Endothelial cell of umbilical vein (primary cell): ENCODE measurements at regions not wholly inside any gene's neighbourhood (a gene's known extent, or its start where the extent isn't known, plus 50 kb on each side); places are given as distances from the start of the nearest gene placed in this dataset.

Source experiments
- BruUV-seq: library from RNA; stranded (reverse); fragments of 400-500 nt; replicated peaks from 2 replicates; lab custom pipeline; 2021; lab: Mats Ljungman, UMichigan
- CTCF ChIA-PET: fragments of 300-600, 350-600 bp; sonication (Branson Sonifier 250); formaldehyde crosslinking; loops from one replicate; lab custom pipeline; 2021; ENCODE audit warnings: antibody characterized with exemption, inconsistent platforms; lab: Charles Lee
- POLR2A ChIA-PET: fragments of 300-600, 350-600 bp; sonication (Branson Sonifier 250); formaldehyde crosslinking; loops from one replicate; lab custom pipeline; 2021; ENCODE audit warnings: antibody characterized with exemption, inconsistent platforms; lab: Charles Lee
- DNase-seq: peaks from one replicate; pipeline ENCODE4 v3.0.0-alpha.2; 2011; ENCODE audit warnings: low read depth, low spot score
- FAIRE-seq: peaks from 2 replicates; lab custom pipeline; 2011; peaks lifted over from hg19 to GRCh38; lab: Jason Lieb, UNC
- H2AFZ ChIP-seq: 2 replicates; pipeline ENCODE4 v1.6.0; 2012; ENCODE audit warnings: low read depth, low read length, control low read depth, inconsistent platforms
- H3K27ac ChIP-seq: 2 replicates; pipeline ENCODE4 v1.5.1; 2011; ENCODE audit warnings: low read depth, mild to moderate bottlenecking, control low read depth, low read length, moderate library complexity; ENCODE audit not compliant: insufficient read depth
- H3K27me3 ChIP-seq, 2 experiments: 2 replicates each; pipeline versions ENCODE4 v1.6.0 to v1.6.1; 2011; ENCODE audit warnings: low read length in 2 of 2, mixed read lengths in 1 of 2; ENCODE audit not compliant: control insufficient read depth in 2 of 2, insufficient read depth in 2 of 2
- H3K36me3 ChIP-seq, 2 experiments: 2 replicates in 1 of 2; 3 replicates in 1 of 2; pipeline ENCODE4 v1.5.1; 2011; ENCODE audit warnings: low read length in 2 of 2, mild to moderate bottlenecking in 1 of 2, moderate library complexity in 1 of 2; ENCODE audit not compliant: control insufficient read depth in 2 of 2, insufficient read depth in 2 of 2; ENCODE audit errors: extremely low read depth in 1 of 2
- H3K4me1 ChIP-seq: 3 replicates; pipeline ENCODE4 v1.5.1; 2011; ENCODE audit warnings: mild to moderate bottlenecking, low read length; ENCODE audit not compliant: control insufficient read depth, insufficient read depth; ENCODE audit errors: extremely low read depth
- H3K4me2 ChIP-seq: 2 replicates; pipeline ENCODE4 v1.6.1; 2011; ENCODE audit warnings: low read length, control low read depth, mixed read lengths; ENCODE audit not compliant: insufficient read depth
- H3K4me3 ChIP-seq, 3 experiments: fragments of 200-600 bp in 1 of 3; sonication (generic), shearing (Covaris generic) in 1 of 3; replicated peaks in 1 of 3; 2 replicates each; pipeline ENCODE4 v1.5.1; 2011 to 2016; ENCODE audit warnings: control low read depth in 3 of 3, low read length in 3 of 3, mild to moderate bottlenecking in 2 of 3, inconsistent platforms in 1 of 3, low read depth in 1 of 3, moderate library complexity in 1 of 3; ENCODE audit not compliant: insufficient read depth in 1 of 3
- H3K79me2 ChIP-seq: 2 replicates; pipeline ENCODE4 v1.6.0; 2012; ENCODE audit warnings: low read length, inconsistent platforms; ENCODE audit not compliant: control insufficient read depth, insufficient read depth
- H3K9ac ChIP-seq: replicated peaks from 2 replicates; pipeline ENCODE3; 2011; ENCODE audit warnings: low read length, control low read depth; ENCODE audit not compliant: insufficient read depth; ENCODE audit errors: extremely low read depth
- H3K9me1 ChIP-seq: replicated peaks from 3 replicates; pipeline ENCODE4 v1.6.0; 2011; ENCODE audit warnings: mild to moderate bottlenecking, low read length; ENCODE audit not compliant: control insufficient read depth, insufficient read depth; ENCODE audit errors: extremely low read depth
- H3K9me3 ChIP-seq: replicated peaks from 2 replicates; pipeline ENCODE4 v1.5.1; 2012; ENCODE audit warnings: low read length, inconsistent platforms; ENCODE audit not compliant: control insufficient read depth, insufficient read depth
- H4K20me1 ChIP-seq: replicated peaks from 2 replicates; pipeline ENCODE3; 2011; ENCODE audit warnings: mild to moderate bottlenecking, low read length; ENCODE audit not compliant: control insufficient read depth, insufficient read depth; ENCODE audit errors: extremely low read depth
- EZH2 ChIP-seq: IDR thresholded peaks from 2 replicates; pipeline ENCODE4 v1.6.1; 2012; ENCODE audit warnings: borderline replicate concordance, low read depth, mild to moderate bottlenecking, moderate library complexity, low read length, inconsistent platforms; ENCODE audit not compliant: severe bottlenecking
- FOS ChIP-seq: IDR thresholded peaks from 2 replicates; pipeline ENCODE4 v1.6.1; 2011; ENCODE audit warnings: mild to moderate bottlenecking, low read length, moderate library complexity, borderline replicate concordance; ENCODE audit not compliant: insufficient read depth
- GATA2 ChIP-seq: IDR thresholded peaks from 2 replicates; pipeline ENCODE4 v1.7.0; 2011; ENCODE audit warnings: low read depth, mild to moderate bottlenecking, moderate library complexity, mixed read lengths, low read length; ENCODE audit not compliant: insufficient read length, insufficient read depth
- JUN ChIP-seq: IDR thresholded peaks from 2 replicates; pipeline ENCODE4 v1.6.1; 2011; ENCODE audit warnings: borderline replicate concordance, low read depth; ENCODE audit not compliant: insufficient read length, insufficient read depth
- MYC ChIP-seq: IDR thresholded peaks from one replicate; pipeline ENCODE4 v1.6.1; 2011; ENCODE audit warnings: mild to moderate bottlenecking, low read depth, low read length
- POLR2A ChIP-seq: IDR thresholded peaks from 2 replicates; pipeline ENCODE4 v1.6.1; 2012; ENCODE audit warnings: low read depth, mild to moderate bottlenecking, control low read depth, low read length
- POLR2AphosphoS5 ChIP-seq: IDR thresholded peaks from 2 replicates; pipeline ENCODE4 v1.6.1; 2012; ENCODE audit warnings: low read depth, mild to moderate bottlenecking, control low read depth, low read length, moderate library complexity; ENCODE audit not compliant: insufficient read depth
- dilution Hi-C: fragments of 300-500 bp; cut with MboI; formaldehyde crosslinking; loops from one replicate; pipeline ENCODE4 v1.15.0; 2019; ENCODE audit warnings: low sequenced_read_pairs; ENCODE audit not compliant: extremely low pct_ligation_motif_present
- intact Hi-C: fragments of 100-400 bp; cut with micrococcal nuclease; formaldehyde crosslinking; loops from one replicate; pipeline ENCODE4 v1.10.0; 2022
- TF ChIP-seq, protein P1 (sequence below): IDR thresholded peaks from 2 replicates; pipeline ENCODE4 v1.6.1; 2011; ENCODE audit not compliant: insufficient read depth, insufficient read length
- TF ChIP-seq, protein P2 (sequence below), 2 donors: IDR thresholded peaks; 1 replicate in 1 of 2; 2 replicates in 1 of 2; pipeline ENCODE4 v1.5.1; 2011; ENCODE audit warnings: low read length in 2 of 2, mild to moderate bottlenecking in 2 of 2, moderate library complexity in 2 of 2, control low read depth in 1 of 2, inconsistent platforms in 1 of 2, low read depth in 1 of 2; ENCODE audit not compliant: insufficient read depth in 1 of 2; ENCODE audit errors: extremely low read depth in 1 of 2

DNA sequence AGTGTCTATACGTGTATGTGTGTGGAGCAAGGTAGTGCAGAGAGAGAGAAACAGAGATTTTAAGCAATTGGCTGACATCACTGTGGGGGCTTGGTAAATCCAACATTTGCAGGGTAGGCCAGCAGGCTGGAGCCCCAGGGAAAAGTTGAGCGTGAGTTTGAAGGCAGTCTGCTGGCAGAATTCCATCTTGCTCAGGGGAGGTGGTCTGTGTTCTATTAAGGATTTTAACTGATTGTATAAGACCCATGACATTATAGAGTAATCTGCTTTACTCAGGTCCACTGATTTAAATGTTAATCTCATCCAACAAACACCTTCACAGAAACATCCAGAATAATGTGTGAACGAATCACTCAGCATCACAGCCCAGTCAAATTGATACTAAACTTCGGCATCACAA is 912.9 kb downstream of the GRM8 start:
- FAIRE-seq = no peak
- ChIA-PET CTCF (no interaction called here), POLR2A (interaction anchor here (0.7 kb wide), 1 partner anchor 141 kb away, joined by 3 read pairs; no protein-coding TSS in a partner anchor)
- H4K20me1 ChIP-seq = no peaks in the 10 kb centered on the region
- no peaks in the 10 kb centered on the region for H3K36me3 ChIP-seq
- H3K27ac ChIP-seq = no peak overlapping the region
- no peaks in the 10 kb centered on the region for H3K4me1 ChIP-seq
- TF ChIP-seq, protein P1, sequence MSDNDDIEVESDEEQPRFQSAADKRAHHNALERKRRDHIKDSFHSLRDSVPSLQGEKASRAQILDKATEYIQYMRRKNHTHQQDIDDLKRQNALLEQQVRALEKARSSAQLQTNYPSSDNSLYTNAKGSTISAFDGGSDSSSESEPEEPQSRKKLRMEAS = no peak
- no peak for TF ChIP-seq POLR2A
- no peak for TF ChIP-seq MYC
- no peak for TF ChIP-seq GATA2
- no peak for TF ChIP-seq EZH2
- no peak for TF ChIP-seq JUN
- no peak for TF ChIP-seq POLR2AphosphoS5
- TF ChIP-seq, protein P2, sequence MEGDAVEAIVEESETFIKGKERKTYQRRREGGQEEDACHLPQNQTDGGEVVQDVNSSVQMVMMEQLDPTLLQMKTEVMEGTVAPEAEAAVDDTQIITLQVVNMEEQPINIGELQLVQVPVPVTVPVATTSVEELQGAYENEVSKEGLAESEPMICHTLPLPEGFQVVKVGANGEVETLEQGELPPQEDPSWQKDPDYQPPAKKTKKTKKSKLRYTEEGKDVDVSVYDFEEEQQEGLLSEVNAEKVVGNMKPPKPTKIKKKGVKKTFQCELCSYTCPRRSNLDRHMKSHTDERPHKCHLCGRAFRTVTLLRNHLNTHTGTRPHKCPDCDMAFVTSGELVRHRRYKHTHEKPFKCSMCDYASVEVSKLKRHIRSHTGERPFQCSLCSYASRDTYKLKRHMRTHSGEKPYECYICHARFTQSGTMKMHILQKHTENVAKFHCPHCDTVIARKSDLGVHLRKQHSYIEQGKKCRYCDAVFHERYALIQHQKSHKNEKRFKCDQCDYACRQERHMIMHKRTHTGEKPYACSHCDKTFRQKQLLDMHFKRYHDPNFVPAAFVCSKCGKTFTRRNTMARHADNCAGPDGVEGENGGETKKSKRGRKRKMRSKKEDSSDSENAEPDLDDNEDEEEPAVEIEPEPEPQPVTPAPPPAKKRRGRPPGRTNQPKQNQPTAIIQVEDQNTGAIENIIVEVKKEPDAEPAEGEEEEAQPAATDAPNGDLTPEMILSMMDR (IDR thresholded peaks at IDR 0.05; ENCODE audit: extremely low read depth in 1 of 2, insufficient read depth in 1 of 2, low read depth in 1 of 2, low read length in 2 of 2) = no peak
- no peak for TF ChIP-seq FOS
- H3K9ac ChIP-seq = no peak overlapping the region
- no peak overlapping the region for H3K4me3 ChIP-seq
- no peaks in the 10 kb centered on the region for H3K27me3 ChIP-seq
- H3K9me1 ChIP-seq = no peaks in the 10 kb centered on the region
- H3K79me2 ChIP-seq = no peaks in the 10 kb centered on the region
- DNase-seq = no peak
- no TSS peak for BruUV-seq
- H2AFZ ChIP-seq = no peak overlapping the region
- H3K4me2 ChIP-seq = no peak overlapping the region
- no peaks in the 10 kb centered on the region for H3K9me3 ChIP-seq
- intact Hi-C loops = no loop called here
- dilution Hi-C loops = no loop called here
